CD8-positive, alpha-beta memory T cell (primary cell): ENCODE measurements at regions not wholly inside any gene's neighbourhood (a gene's known extent, or its start where the extent isn't known, plus 50 kb on each side); places are given as distances from the start of the nearest gene placed in this dataset.

Experiments used
- CTCF ChIA-PET: fragments of 350-600 bp; sonication (Branson Sonifier 250); formaldehyde crosslinking; loops from one replicate; lab custom pipeline; 2021; ENCODE audit warnings: antibody characterized with exemption; lab: Charles Lee
- POLR2A ChIA-PET: fragments of 350-600 bp; sonication (Branson Sonifier 250); formaldehyde crosslinking; loops from one replicate; lab custom pipeline; 2021; ENCODE audit warnings: antibody characterized with exemption; lab: Charles Lee
- DNase-seq, 5 donors: peaks; one replicate each; pipeline versions ENCODE4 v3.0.0 to v3.0.0-alpha.2; 2020 to 2022; ENCODE audit warnings: mixed read lengths in 1 of 5
- H3K27ac ChIP-seq: one replicate; pipeline ENCODE4 v1.7.0; 2013; ENCODE audit warnings: low read depth, mild to moderate bottlenecking, low read length, moderate library complexity
- H3K27me3 ChIP-seq: 2 replicates; pipeline ENCODE4 v1.7.0; 2013; ENCODE audit warnings: low read length, mild to moderate bottlenecking; ENCODE audit not compliant: insufficient read depth, poor library complexity, severe bottlenecking
- H3K36me3 ChIP-seq: 2 replicates; pipeline ENCODE4 v1.7.0; 2013; ENCODE audit warnings: mild to moderate bottlenecking, low read length, moderate library complexity; ENCODE audit not compliant: insufficient read depth
- H3K4me1 ChIP-seq: 2 replicates; pipeline ENCODE4 v1.7.0; 2013; ENCODE audit warnings: mild to moderate bottlenecking, low read length, moderate library complexity; ENCODE audit not compliant: insufficient read depth
- H3K4me3 ChIP-seq: 2 replicates; pipeline ENCODE4 v1.7.0; 2013; ENCODE audit warnings: mild to moderate bottlenecking, low read length
- H3K9me3 ChIP-seq: 2 replicates; pipeline ENCODE4 v1.7.0; 2013; ENCODE audit warnings: mild to moderate bottlenecking, low read length
- H3K27ac Mint-ChIP-seq, 8 donors: one replicate each; pipeline ENCODE4 v1.8.0; 2020 to 2021; ENCODE audit warnings: mixed read lengths in 8 of 8, mild to moderate bottlenecking in 6 of 8, inconsistent platforms in 3 of 8, moderate library complexity in 3 of 8
- H3K27me3 Mint-ChIP-seq, 2 donors: one replicate each; pipeline ENCODE4 v1.8.0; 2020 to 2021; ENCODE audit warnings: mixed read lengths in 2 of 2, mild to moderate bottlenecking in 1 of 2, moderate library complexity in 1 of 2
- H3K36me3 Mint-ChIP-seq, 3 donors: one replicate each; pipeline ENCODE4 v1.8.0; 2020 to 2021; ENCODE audit warnings: mixed read lengths in 3 of 3, inconsistent platforms in 1 of 3, mild to moderate bottlenecking in 1 of 3
- H3K4me1 Mint-ChIP-seq, 3 donors: one replicate each; pipeline ENCODE4 v1.8.0; 2020 to 2021; ENCODE audit warnings: mixed read lengths in 3 of 3, inconsistent platforms in 1 of 3, mild to moderate bottlenecking in 1 of 3
- H3K4me3 Mint-ChIP-seq, 7 donors: one replicate each; pipeline ENCODE4 v1.8.0; 2020 to 2021; ENCODE audit warnings: mixed read lengths in 7 of 7, mild to moderate bottlenecking in 6 of 7, moderate library complexity in 4 of 7, inconsistent platforms in 2 of 7
- H3K9me3 Mint-ChIP-seq, 5 donors: one replicate each; pipeline ENCODE4 v1.8.0; 2020 to 2022; ENCODE audit warnings: mixed read lengths in 5 of 5, mild to moderate bottlenecking in 3 of 5, moderate library complexity in 2 of 5, inconsistent platforms in 1 of 5

DNA sequence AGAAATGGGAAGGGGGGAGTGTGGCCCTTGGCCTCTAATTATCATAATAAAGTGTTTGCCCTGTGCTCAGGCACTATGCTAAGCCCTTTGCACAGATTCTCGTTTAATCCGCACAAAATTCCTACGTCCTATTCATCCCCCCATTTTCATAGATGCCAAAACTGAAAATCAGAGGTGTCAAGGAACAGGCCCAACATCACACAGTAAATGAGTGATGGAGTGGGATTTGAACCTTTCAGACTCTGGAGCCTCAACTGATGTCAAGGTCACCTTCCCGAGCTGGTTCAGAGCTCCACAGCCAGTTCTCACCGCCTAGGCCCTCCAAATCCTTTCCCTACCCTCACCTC, 80.7 kb downstream of the IRF2BPL start:
- Mint-ChIP-seq H3K27ac (peak overlapping the region in 4 of 8 donors; percentile 33 to 75 (median 54)), H3K27me3 (peaks cover 0 to 1% of the 10 kb centered on the region in 2 donors), H3K4me3 (no peak overlapping the region), H3K9me3 (no peaks in the 10 kb centered on the region), H3K4me1 (peaks cover 16 to 26% (median 16%) of the 10 kb centered on the region in 3 donors), H3K36me3 (no peaks in the 10 kb centered on the region)
- Histone ChIP-seq H3K4me3 (no peak overlapping the region), H3K27me3 (no peaks in the 10 kb centered on the region), H3K27ac (no peak overlapping the region), H3K4me1 (peaks cover 16% of the 10 kb centered on the region), H3K9me3 (no peaks in the 10 kb centered on the region), H3K36me3 (no peaks in the 10 kb centered on the region)
- DNase-seq, result no peak
- POLR2A ChIA-PET, result interaction anchor here (1.0 to 1.4 kb wide), 5 partner anchors 8 to 93 kb away, joined by 3 to 7 read pairs (median 5); no protein-coding TSS in a partner anchor
- CTCF ChIA-PET, result interaction anchor here (0.6 to 2.0 kb wide), 19 partner anchors 8 to 123 kb away, joined by 3 to 15 read pairs (median 4); partner anchors contain the start of gene IRF2BPL

DNA sequence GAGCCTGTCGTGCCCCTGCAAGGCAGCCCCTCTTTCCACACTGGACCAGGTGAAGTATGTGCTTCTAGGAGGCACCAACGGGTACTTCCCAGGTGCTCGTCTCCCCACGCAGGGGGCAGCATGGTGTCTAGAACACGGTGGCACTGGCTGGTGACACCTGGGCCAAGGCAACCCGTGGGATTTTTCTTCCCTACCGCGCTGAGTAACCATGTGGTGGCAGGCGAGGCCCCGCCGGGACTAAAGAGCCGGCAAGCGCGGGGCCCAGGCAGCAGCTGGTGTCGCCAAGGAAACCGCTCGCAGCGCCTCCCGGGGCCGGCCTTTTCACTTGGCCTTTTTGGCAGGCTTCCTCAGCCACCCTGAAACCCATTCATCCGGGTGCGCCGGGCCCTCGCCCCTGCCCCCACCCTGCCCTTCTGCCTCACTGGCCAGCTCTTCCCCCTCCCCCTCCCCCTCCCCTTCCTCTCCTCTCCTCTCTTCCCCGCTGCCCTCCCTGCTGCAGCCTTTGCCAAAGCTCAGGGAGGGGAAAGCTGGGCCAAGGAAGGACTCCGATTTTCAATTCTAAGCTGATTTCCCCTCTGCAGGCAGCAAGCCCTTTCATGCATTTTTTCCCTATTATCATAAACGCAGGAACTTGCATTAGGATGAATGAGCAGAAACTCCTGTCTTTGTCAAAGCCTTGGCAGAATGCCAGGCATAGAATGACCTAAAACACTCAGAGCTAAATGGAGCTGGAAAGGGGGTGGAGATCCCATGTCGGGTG, 81.2 kb downstream of the IRF2BPL start:
- CTCF ChIA-PET, result interaction anchor here (0.6 to 2.0 kb wide), 18 partner anchors 8 to 124 kb away, joined by 3 to 15 read pairs (median 4); partner anchors contain the start of gene IRF2BPL

DNA sequence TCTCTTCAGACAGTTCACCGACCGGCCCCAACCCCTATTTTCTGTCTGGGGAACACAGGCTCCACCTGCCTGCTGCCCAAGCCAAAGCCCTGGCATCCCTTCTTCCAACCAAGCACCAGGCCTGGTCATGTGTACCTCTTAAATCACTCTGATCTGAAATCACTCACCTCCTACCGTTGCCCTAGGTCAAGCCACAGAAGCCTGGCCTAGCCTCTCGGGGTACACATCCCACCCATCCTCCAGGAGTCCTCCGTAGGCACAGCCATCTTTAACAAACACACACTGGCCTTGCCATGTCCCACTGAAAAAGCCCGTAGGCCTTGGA, 81.8 kb downstream of the IRF2BPL start:
- H3K4me1 Mint-ChIP-seq, result peaks cover 16 to 29% (median 16%) of the 10 kb centered on the region in 3 donors
- no peaks in the 10 kb centered on the region for H3K27me3 Mint-ChIP-seq
- no peaks in the 10 kb centered on the region for H3K36me3 Mint-ChIP-seq
- no peaks in the 10 kb centered on the region for H3K9me3 ChIP-seq
- no peak for DNase-seq
- H3K4me3 ChIP-seq, result no peak overlapping the region
- no peaks in the 10 kb centered on the region for H3K36me3 ChIP-seq
- no peak overlapping the region for H3K27ac ChIP-seq
- peak overlapping the region in 2 of 7 donors; percentile 34 to 46 for H3K4me3 Mint-ChIP-seq
- CTCF ChIA-PET, result interaction anchor here (0.8 to 2.0 kb wide), 8 partner anchors 9 to 124 kb away, joined by 3 to 15 read pairs (median 5); no protein-coding TSS in a partner anchor
- no peaks in the 10 kb centered on the region for H3K27me3 ChIP-seq
- peaks cover 16% of the 10 kb centered on the region for H3K4me1 ChIP-seq
- no peaks in the 10 kb centered on the region for H3K9me3 Mint-ChIP-seq
- peak overlapping the region; percentile 31 to 97 (median 76) for H3K27ac Mint-ChIP-seq
- POLR2A ChIA-PET, result interaction anchor here (1.0 to 1.4 kb wide), 5 partner anchors 9 to 94 kb away, joined by 3 to 7 read pairs (median 5); no protein-coding TSS in a partner anchor

More for the DNA sequence above, 81.2 kb downstream of the IRF2BPL start:
- H3K4me1 ChIP-seq, result peaks cover 16% of the 10 kb centered on the region
- no peaks in the 10 kb centered on the region for H3K36me3 Mint-ChIP-seq
- H3K36me3 ChIP-seq, result no peaks in the 10 kb centered on the region
- peak; percentile 60 to 83 (median 66) for DNase-seq
- H3K4me3 ChIP-seq, result no peak overlapping the region
- POLR2A ChIA-PET, result interaction anchor here (1.0 to 1.4 kb wide), 5 partner anchors 8 to 93 kb away, joined by 3 to 7 read pairs (median 5); no protein-coding TSS in a partner anchor
- H3K27ac ChIP-seq, result no peak overlapping the region
- H3K9me3 ChIP-seq, result no peaks in the 10 kb centered on the region
- no peaks in the 10 kb centered on the region for H3K27me3 ChIP-seq
- peaks cover 16 to 29% (median 16%) of the 10 kb centered on the region in 3 donors for H3K4me1 Mint-ChIP-seq
- H3K9me3 Mint-ChIP-seq, result no peaks in the 10 kb centered on the region
- peak overlapping the region in 5 of 7 donors; percentile 12 to 47 (median 46) for H3K4me3 Mint-ChIP-seq
- peaks cover 0 to 1% of the 10 kb centered on the region in 2 donors for H3K27me3 Mint-ChIP-seq
- peak overlapping the region; percentile 36 to 97 (median 76) for H3K27ac Mint-ChIP-seq

- no peaks in the 10 kb centered on the region for H3K27me3 ChIP-seq
- no peak overlapping the region for H3K27ac ChIP-seq
- Mint-ChIP-seq H3K4me1 (peaks cover 12 to 22% (median 14%) of the 10 kb centered on the region in 3 donors), H3K9me3 (no peaks in the 10 kb centered on the region), H3K27ac (no peak overlapping the region), H3K4me3 (no peak overlapping the region), H3K36me3 (no peaks in the 10 kb centered on the region), H3K27me3 (no peaks in the 10 kb centered on the region)
- H3K36me3 ChIP-seq, result no peaks in the 10 kb centered on the region
- peaks cover 16% of the 10 kb centered on the region for H3K4me1 ChIP-seq
- H3K4me3 ChIP-seq, result no peak overlapping the region
- no peak for DNase-seq
- ChIA-PET POLR2A (interaction anchor here (1.2 kb wide), 1 partner anchor 13 kb away, joined by 5 read pairs; no protein-coding TSS in a partner anchor), CTCF (interaction anchor here (1.1 to 3.0 kb wide), 7 partner anchors 12 to 128 kb away, joined by 3 to 8 read pairs (median 4); no protein-coding TSS in a partner anchor)
- no peaks in the 10 kb centered on the region for H3K9me3 ChIP-seq
These were observed 85.4 kb downstream of the IRF2BPL start for GRCh38 chr14:76943072-76943471.

DNA sequence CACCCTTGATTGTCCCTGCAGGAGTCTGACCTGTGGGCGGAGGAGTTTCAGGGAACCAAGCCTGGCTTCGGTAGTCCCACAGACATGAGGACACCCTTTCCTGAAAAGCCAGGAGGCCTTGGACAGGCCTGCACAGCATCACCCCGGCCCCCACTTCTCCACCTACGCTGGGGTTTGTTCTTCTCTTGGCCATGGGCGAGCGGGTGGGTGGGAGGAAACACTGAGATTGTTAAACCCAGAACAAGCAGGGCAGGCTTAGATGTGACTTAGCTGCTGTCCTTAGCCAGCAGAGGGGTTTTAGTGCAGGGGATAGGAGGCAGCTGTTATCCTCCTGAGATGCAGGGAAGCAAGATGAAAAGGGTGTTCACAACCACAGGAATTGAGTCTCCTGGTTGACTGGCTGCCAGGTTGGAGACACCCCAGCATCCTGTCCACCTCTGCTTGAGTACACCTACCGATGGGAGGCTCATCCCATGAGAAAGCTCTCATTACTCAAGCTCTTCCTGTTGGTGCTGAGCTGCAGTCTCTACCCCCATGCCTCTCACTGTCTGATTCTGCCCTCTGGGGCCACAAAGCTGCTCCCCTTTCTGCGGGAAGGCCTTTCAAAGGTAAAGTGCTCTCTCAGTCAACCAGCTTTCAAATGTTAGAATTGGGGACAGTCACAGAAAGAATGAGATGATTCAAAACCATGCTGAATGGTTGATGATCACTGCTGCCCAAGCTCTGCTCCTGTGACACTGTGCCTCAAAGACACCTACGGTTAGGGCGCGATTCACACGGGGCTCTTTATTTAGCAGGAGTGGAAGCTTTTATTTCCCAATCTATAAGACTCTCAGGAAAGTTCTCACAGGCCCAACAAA, 86.3 kb downstream of the IRF2BPL start:
- H3K4me1 Mint-ChIP-seq, result peaks cover 5 to 13% (median 7%) of the 10 kb centered on the region in 3 donors
- H3K27me3 Mint-ChIP-seq, result no peaks in the 10 kb centered on the region
- peak overlapping the region in 2 of 8 donors; percentile 61 to 77 for H3K27ac Mint-ChIP-seq

DNA sequence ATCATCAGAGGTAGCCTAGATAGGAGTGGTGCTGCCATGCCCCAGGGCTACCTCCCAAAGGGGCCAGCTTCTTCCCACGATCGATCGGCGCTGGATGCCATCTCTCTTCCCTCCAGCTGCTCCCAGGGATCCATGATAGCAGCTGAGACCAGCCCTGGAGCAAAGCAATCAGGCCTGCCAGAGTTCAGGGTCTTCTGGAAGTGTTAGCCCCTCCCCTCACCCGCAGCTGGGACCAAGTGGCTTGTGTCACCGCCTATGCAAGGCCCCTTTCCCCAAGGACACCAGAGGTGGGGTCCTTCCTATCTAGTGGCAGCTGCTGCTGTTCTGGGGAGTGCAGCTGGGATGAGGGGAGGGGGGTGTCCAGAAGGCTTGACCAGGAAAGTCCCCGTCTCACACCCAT, 87.0 kb downstream of the IRF2BPL start:
- ChIA-PET POLR2A (no interaction called here), CTCF (interaction anchor here (1.1 to 3.0 kb wide), 4 partner anchors 14 to 112 kb away, joined by 3 to 8 read pairs (median 4); no protein-coding TSS in a partner anchor)
- Mint-ChIP-seq H3K4me1 (peaks cover 0 to 7% (median 1%) of the 10 kb centered on the region in 3 donors), H3K36me3 (no peaks in the 10 kb centered on the region), H3K9me3 (no peaks in the 10 kb centered on the region), H3K27ac (peak overlapping the region in 2 of 8 donors; percentile 65 to 78), H3K27me3 (no peaks in the 10 kb centered on the region), H3K4me3 (no peak overlapping the region)
- H3K4me3 ChIP-seq, result no peak overlapping the region
- DNase-seq, result no peak
- H3K36me3 ChIP-seq, result no peaks in the 10 kb centered on the region
- no peak overlapping the region for H3K27ac ChIP-seq
- peaks cover 3% of the 10 kb centered on the region for H3K4me1 ChIP-seq
- H3K9me3 ChIP-seq, result no peaks in the 10 kb centered on the region
- no peaks in the 10 kb centered on the region for H3K27me3 ChIP-seq

More for the DNA sequence above, 86.3 kb downstream of the IRF2BPL start:
- no peaks in the 10 kb centered on the region for H3K36me3 Mint-ChIP-seq
- Histone ChIP-seq H3K9me3 (no peaks in the 10 kb centered on the region), H3K4me3 (no peak overlapping the region), H3K4me1 (peaks cover 9% of the 10 kb centered on the region), H3K27ac (no peak overlapping the region), H3K36me3 (no peaks in the 10 kb centered on the region), H3K27me3 (no peaks in the 10 kb centered on the region)
- no peak for DNase-seq
- H3K4me3 Mint-ChIP-seq, result no peak overlapping the region
- ChIA-PET POLR2A (interaction anchor here (1.2 kb wide), 1 partner anchor 12 kb away, joined by 5 read pairs; no protein-coding TSS in a partner anchor), CTCF (interaction anchor here (0.8 to 3.0 kb wide), 8 partner anchors 13 to 111 kb away, joined by 3 to 8 read pairs (median 4); no protein-coding TSS in a partner anchor)
- H3K9me3 Mint-ChIP-seq, result no peaks in the 10 kb centered on the region

GRCh38 chr14:76940021-76940760, 88.3 kb downstream of the IRF2BPL start:
- H3K36me3 ChIP-seq, result no peaks in the 10 kb centered on the region
- no peak overlapping the region for H3K4me3 ChIP-seq
- no peak overlapping the region for H3K27ac Mint-ChIP-seq
- no peaks in the 10 kb centered on the region for H3K27me3 Mint-ChIP-seq
- DNase-seq, result no peak
- H3K4me1 Mint-ChIP-seq, result peaks cover 0 to 6% (median 1%) of the 10 kb centered on the region in 3 donors
- H3K9me3 Mint-ChIP-seq, result no peaks in the 10 kb centered on the region
- ChIA-PET CTCF (no interaction called here), POLR2A (no interaction called here)
- no peak overlapping the region for H3K4me3 Mint-ChIP-seq
- H3K4me1 ChIP-seq, result no peaks in the 10 kb centered on the region
- no peaks in the 10 kb centered on the region for H3K36me3 Mint-ChIP-seq
- H3K27me3 ChIP-seq, result no peaks in the 10 kb centered on the region
- H3K27ac ChIP-seq, result no peak overlapping the region
- H3K9me3 ChIP-seq, result no peaks in the 10 kb centered on the region
